Osteoblast (primary cell): ENCODE measurements at regions not wholly inside any gene's neighbourhood (a gene's known extent, or its start where the extent isn't known, plus 50 kb on each side); places are given as distances from the start of the nearest gene placed in this dataset.
A peak's percentile ranks its signal among the peaks of the same experiment; 100 is the strongest.

Source experiments
- DNase-seq: peaks from one replicate; pipeline ENCODE4 v3.0.0; 2011; ENCODE audit warnings: low spot score, mixed read lengths; ENCODE audit not compliant: insufficient read length; ENCODE audit errors: missing footprints
- H2AFZ ChIP-seq: 2 replicates; pipeline ENCODE4 v1.6.0; 2011; ENCODE audit warnings: mild to moderate bottlenecking, low read length
- H3K27ac ChIP-seq: 2 replicates; pipeline ENCODE4 v1.5.1; 2011; ENCODE audit warnings: mild to moderate bottlenecking, low read depth, low read length, moderate library complexity
- H3K27me3 ChIP-seq: 2 replicates; pipeline ENCODE4 v1.6.0; 2012; ENCODE audit warnings: mild to moderate bottlenecking, control low read depth, inconsistent platforms, low read length, moderate library complexity; ENCODE audit not compliant: insufficient read depth
- H3K36me3 ChIP-seq: 2 replicates; pipeline ENCODE4 v1.5.1; 2011; ENCODE audit warnings: mild to moderate bottlenecking, low read length, control low read depth, moderate library complexity; ENCODE audit not compliant: insufficient read depth
- H3K4me1 ChIP-seq: 2 replicates; pipeline ENCODE4 v1.5.1; 2011; ENCODE audit warnings: mild to moderate bottlenecking, low read length, control low read depth, moderate library complexity; ENCODE audit not compliant: insufficient read depth
- H3K4me2 ChIP-seq: 2 replicates; pipeline ENCODE4 v1.6.0; 2011; ENCODE audit warnings: mild to moderate bottlenecking, low read length; ENCODE audit not compliant: insufficient read depth
- H3K4me3 ChIP-seq: fragments of 200-600 bp; sonication (generic); 3 replicates; pipeline ENCODE4 v1.5.1; 2012; ENCODE audit warnings: mild to moderate bottlenecking, low read length, inconsistent platforms; ENCODE audit not compliant: insufficient read depth
- H3K79me2 ChIP-seq: 2 replicates; pipeline ENCODE4 v1.6.0; 2012; ENCODE audit warnings: mild to moderate bottlenecking, low read length, control low read depth, inconsistent platforms; ENCODE audit not compliant: insufficient read depth
- H3K9me3 ChIP-seq: 2 replicates; pipeline ENCODE4 v1.5.1; 2011; ENCODE audit warnings: low read depth, low read length, control low read depth
- H4K20me1 ChIP-seq: 2 replicates; pipeline ENCODE4 v1.6.0; 2012; ENCODE audit warnings: mild to moderate bottlenecking, low read length, control low read depth; ENCODE audit not compliant: insufficient read depth
- CTCF ChIP-seq: IDR thresholded peaks from 2 replicates; pipeline ENCODE4 v1.5.1; 2011; ENCODE audit warnings: mild to moderate bottlenecking, low read depth, low read length, moderate library complexity; ENCODE audit errors: extremely low read depth

GRCh38 chr9:115262477-115262876, 144.5 kb upstream of the TNC start:
- no peaks in the 10 kb centered on the region for H3K9me3 ChIP-seq
- peak overlapping the region; percentile 85 for H3K27ac ChIP-seq
- H3K4me2 ChIP-seq, result peak overlapping the region; percentile 2
- DNase-seq, result no peak
- no peak for TF ChIP-seq CTCF
- no peaks in the 10 kb centered on the region for H4K20me1 ChIP-seq
- H3K4me3 ChIP-seq, result no peak overlapping the region
- H3K79me2 ChIP-seq, result no peaks in the 10 kb centered on the region
- H3K4me1 ChIP-seq, result peaks cover 55% of the 10 kb centered on the region
- H3K36me3 ChIP-seq, result no peaks in the 10 kb centered on the region
- H3K27me3 ChIP-seq, result no peaks in the 10 kb centered on the region
- H2AFZ ChIP-seq, result no peak overlapping the region

GRCh38 chr9:115262952-115263351, 145.0 kb upstream of the TNC start:
- no peak overlapping the region for H3K4me3 ChIP-seq
- H2AFZ ChIP-seq, result no peak overlapping the region
- no peak for DNase-seq
- no peaks in the 10 kb centered on the region for H3K9me3 ChIP-seq
- H3K79me2 ChIP-seq, result no peaks in the 10 kb centered on the region
- no peaks in the 10 kb centered on the region for H4K20me1 ChIP-seq
- TF ChIP-seq CTCF, result no peak
- peak overlapping the region; percentile 5 for H3K4me2 ChIP-seq
- peak overlapping the region; percentile 85 for H3K27ac ChIP-seq
- H3K4me1 ChIP-seq, result peaks cover 55% of the 10 kb centered on the region
- H3K36me3 ChIP-seq, result no peaks in the 10 kb centered on the region
- no peaks in the 10 kb centered on the region for H3K27me3 ChIP-seq

GRCh38 chr9:115263371-115264075, 145.6 kb upstream of the TNC start:
- Histone ChIP-seq H3K4me1 (peaks cover 55% of the 10 kb centered on the region), H3K79me2 (no peaks in the 10 kb centered on the region), H2AFZ (no peak overlapping the region), H3K4me2 (peak overlapping the region; percentile 10), H3K9me3 (no peaks in the 10 kb centered on the region), H3K36me3 (no peaks in the 10 kb centered on the region), H3K27me3 (no peaks in the 10 kb centered on the region), H4K20me1 (no peaks in the 10 kb centered on the region), H3K27ac (peak overlapping the region; percentile 85), H3K4me3 (no peak overlapping the region)
- no peak for DNase-seq
- TF ChIP-seq CTCF, result no peak

GRCh38 chr9:115264313-115264712, 146.4 kb upstream of the TNC start:
- Histone ChIP-seq H3K4me2 (peak overlapping the region; percentile 10), H3K36me3 (no peaks in the 10 kb centered on the region), H3K79me2 (no peaks in the 10 kb centered on the region), H3K4me3 (no peak overlapping the region), H3K4me1 (peaks cover 55% of the 10 kb centered on the region), H2AFZ (no peak overlapping the region), H4K20me1 (no peaks in the 10 kb centered on the region), H3K27me3 (no peaks in the 10 kb centered on the region), H3K27ac (peak overlapping the region; percentile 85), H3K9me3 (no peaks in the 10 kb centered on the region)
- TF ChIP-seq CTCF, result no peak
- DNase-seq, result no peak
